Mesothelial cell of epicardium (in vitro differentiated cells): ENCODE measurements at regions not wholly inside any gene's neighbourhood (a gene's known extent, or its start where the extent isn't known, plus 50 kb on each side); places are given as distances from the start of the nearest gene placed in this dataset.

ENCODE experiments used
- DNase-seq, 2 experiments: peaks; one replicate each; pipeline ENCODE4 v3.0.0; 2021; ENCODE audit warnings: low spot score in 2 of 2; ENCODE audit not compliant: unreplicated experiment in 2 of 2
- H3K27ac Mint-ChIP-seq: 2 replicates; pipeline ENCODE4 v1.8.0; 2021; ENCODE audit warnings: mixed read lengths
- H3K27me3 Mint-ChIP-seq: 2 replicates; pipeline ENCODE4 v1.8.0; 2021; ENCODE audit warnings: low read depth, mixed read lengths
- H3K36me3 Mint-ChIP-seq: 2 replicates; pipeline ENCODE4 v1.8.0; 2021; ENCODE audit warnings: mixed read lengths
- H3K4me1 Mint-ChIP-seq: 2 replicates; pipeline ENCODE4 v1.8.0; 2021; ENCODE audit warnings: mixed read lengths
- H3K4me3 Mint-ChIP-seq: 2 replicates; pipeline ENCODE4 v1.8.0; 2021; ENCODE audit warnings: mild to moderate bottlenecking, moderate library complexity, mixed read lengths
- H3K9me3 Mint-ChIP-seq: 2 replicates; pipeline ENCODE4 v1.8.0; 2021; ENCODE audit warnings: mixed read lengths
- CTCF ChIP-seq: fragments of 200-600 bp; sonication (generic); IDR thresholded peaks from one replicate; pipeline ENCODE4 v1.5.0; 2021; ENCODE audit warnings: antibody characterized with exemption; ENCODE audit not compliant: unreplicated experiment

DNA sequence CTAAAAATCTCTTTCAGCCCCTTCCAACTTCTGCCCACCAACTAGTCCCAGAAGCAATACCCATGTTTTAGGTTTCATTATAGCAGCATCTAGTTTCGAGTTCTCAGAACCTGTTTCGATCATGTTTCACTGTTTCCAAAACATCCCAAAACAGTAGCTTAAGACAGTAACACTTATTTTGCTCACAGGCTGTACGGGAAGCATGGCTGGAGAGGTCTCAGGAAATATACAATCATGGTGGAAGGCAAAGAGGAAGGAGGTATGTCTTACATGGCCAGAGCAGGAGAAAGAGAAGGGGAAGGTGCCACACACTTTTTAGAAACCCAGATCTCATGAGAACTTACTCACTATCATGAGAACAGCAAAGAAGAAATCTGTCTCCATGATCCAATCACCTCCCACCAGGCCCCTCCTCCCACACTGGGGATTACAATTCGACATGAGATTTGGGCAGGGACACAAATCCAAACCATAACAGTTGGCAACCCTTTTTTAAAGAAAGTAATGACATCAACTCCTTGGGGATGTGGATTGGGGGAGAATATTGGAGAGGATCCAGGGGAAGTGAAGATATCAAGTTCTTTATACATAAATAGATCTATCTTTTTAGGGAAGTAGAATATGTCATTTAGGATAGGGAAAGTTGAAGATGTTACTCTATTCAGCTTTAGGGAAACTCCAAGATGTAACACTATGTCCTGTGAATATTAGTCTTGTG, 269.9 kb upstream of the PLEKHG7 start:
- Mint-ChIP-seq H3K27me3 (no peaks in the 10 kb centered on the region), H3K36me3 (no peaks in the 10 kb centered on the region), H3K4me1 (peaks cover 9% of the 10 kb centered on the region), H3K9me3 (peaks cover 6% of the 10 kb centered on the region), H3K4me3 (no peak overlapping the region), H3K27ac (no peak overlapping the region)
- DNase-seq = no peak
- no peak for TF ChIP-seq CTCF

DNA sequence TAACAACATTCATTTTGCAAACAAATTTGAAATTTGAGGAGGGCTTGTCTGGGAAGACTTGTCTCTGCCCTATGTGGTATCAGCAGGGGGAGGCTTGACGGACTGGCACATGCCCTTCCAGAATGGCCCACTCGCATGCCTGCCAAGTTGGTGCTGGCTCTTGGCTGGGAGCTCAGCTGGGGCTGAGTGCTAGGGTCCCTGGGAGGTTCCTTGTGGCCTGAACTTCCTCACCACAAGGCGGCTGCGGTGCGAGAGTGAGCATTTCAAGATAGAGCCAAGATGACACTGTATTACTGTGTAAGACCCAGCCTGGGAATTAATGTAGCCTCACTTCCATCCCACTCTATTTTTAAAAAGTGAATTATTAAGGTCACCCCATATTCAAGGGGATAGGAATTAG, 271.6 kb upstream of the PLEKHG7 start:
- Mint-ChIP-seq H3K27ac (no peak overlapping the region), H3K4me3 (no peak overlapping the region), H3K4me1 (peaks cover 16% of the 10 kb centered on the region), H3K27me3 (no peaks in the 10 kb centered on the region), H3K9me3 (peaks cover 6% of the 10 kb centered on the region), H3K36me3 (no peaks in the 10 kb centered on the region)
- no peak for TF ChIP-seq CTCF
- no peak for DNase-seq

DNA sequence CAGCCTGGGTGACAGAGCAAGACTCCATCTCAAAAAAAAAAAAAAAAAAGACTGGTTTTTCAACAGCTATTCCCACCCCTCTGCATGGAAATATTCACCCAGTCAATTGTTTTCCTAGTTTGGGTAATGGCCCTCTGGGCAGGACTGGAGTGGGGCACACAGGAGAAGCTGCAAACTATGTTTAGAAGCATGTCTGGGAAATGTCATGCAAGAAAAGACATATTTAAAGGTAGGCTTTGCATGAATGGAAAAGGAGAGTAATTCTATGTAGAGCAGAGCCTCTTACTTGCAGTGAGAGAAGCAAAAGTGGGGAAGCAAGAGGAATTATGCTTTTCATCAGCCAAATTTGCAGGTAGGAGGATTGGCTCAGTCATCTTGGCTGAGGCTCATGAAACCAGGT, 276.5 kb upstream of the PLEKHG7 start:
- Mint-ChIP-seq H3K27ac (no peak overlapping the region), H3K9me3 (peaks cover 4% of the 10 kb centered on the region), H3K36me3 (no peaks in the 10 kb centered on the region), H3K27me3 (no peaks in the 10 kb centered on the region), H3K4me3 (no peak overlapping the region), H3K4me1 (peaks cover 46% of the 10 kb centered on the region)
- DNase-seq = no peak
- no peak for TF ChIP-seq CTCF

GRCh38 chr12:92425165-92425564, 277.6 kb upstream of the PLEKHG7 start:
- Mint-ChIP-seq H3K27ac (peak overlapping the region; percentile 35), H3K4me1 (peaks cover 46% of the 10 kb centered on the region), H3K36me3 (no peaks in the 10 kb centered on the region), H3K9me3 (peaks cover 9% of the 10 kb centered on the region), H3K27me3 (no peaks in the 10 kb centered on the region), H3K4me3 (no peak overlapping the region)
- no peak for TF ChIP-seq CTCF
- DNase-seq = no peak

- peaks cover 44% of the 10 kb centered on the region for H3K4me1 Mint-ChIP-seq
- H3K27ac Mint-ChIP-seq = peak overlapping the region; percentile 22
- no peak for DNase-seq
- H3K36me3 Mint-ChIP-seq = no peaks in the 10 kb centered on the region
- no peak for TF ChIP-seq CTCF
- H3K9me3 Mint-ChIP-seq = peaks cover 9% of the 10 kb centered on the region
- no peaks in the 10 kb centered on the region for H3K27me3 Mint-ChIP-seq
- no peak overlapping the region for H3K4me3 Mint-ChIP-seq
Measured at GRCh38 chr12:92424338-92424737, 278.5 kb upstream of the PLEKHG7 start.
